Loucy (cell line): ENCODE measurements at regions not wholly inside any gene's neighbourhood (a gene's known extent, or its start where the extent isn't known, plus 50 kb on each side); places are given as distances from the start of the nearest gene placed in this dataset.

Experiments used
- H2AFZ ChIP-seq: fragments of 200-600 bp; sonication (generic); 2 replicates; pipeline ENCODE4 v1.6.0; 2016; ENCODE audit warnings: antibody characterized with exemption, mild to moderate bottlenecking, low read length, moderate library complexity
- H3F3A ChIP-seq: fragments of 200-600 bp; 2 replicates; pipeline ENCODE4 v1.6.0; 2016; ENCODE audit warnings: antibody characterized with exemption, low read depth, mild to moderate bottlenecking
- H3K27me3 ChIP-seq: fragments of 200-600 bp; sonication (generic); 2 replicates; pipeline ENCODE4 v1.6.1; 2014; ENCODE audit warnings: low read length, mild to moderate bottlenecking; ENCODE audit not compliant: insufficient read depth, poor library complexity, severe bottlenecking
- H3K36me3 ChIP-seq: fragments of 200-600 bp; sonication (generic); 2 replicates; pipeline ENCODE4 v1.6.1; 2016; ENCODE audit warnings: low read length; ENCODE audit not compliant: insufficient read depth
- H3K4me1 ChIP-seq: fragments of 200-600 bp; sonication (generic); 2 replicates; pipeline ENCODE4 v1.5.1; 2014; ENCODE audit warnings: low read length, mild to moderate bottlenecking; ENCODE audit not compliant: insufficient read depth, poor library complexity, severe bottlenecking
- H3K4me2 ChIP-seq: fragments of 200-600 bp; sonication (generic); 2 replicates; pipeline ENCODE4 v1.6.0; 2014; ENCODE audit warnings: antibody characterized with exemption, low read length, low read depth, mild to moderate bottlenecking; ENCODE audit not compliant: poor library complexity, severe bottlenecking
- H3K4me3 ChIP-seq: fragments of 200-600 bp; sonication (generic); 2 replicates; pipeline ENCODE4 v1.5.1; 2014; ENCODE audit warnings: low read length, mild to moderate bottlenecking, mixed read lengths; ENCODE audit not compliant: poor library complexity, severe bottlenecking
- H3K79me2 ChIP-seq: fragments of 200-600 bp; sonication (generic); 2 replicates; pipeline ENCODE4 v1.6.1; 2014; ENCODE audit warnings: low read length; ENCODE audit not compliant: insufficient read depth
- H3K9ac ChIP-seq: fragments of 200-600 bp; sonication (generic); 2 replicates; pipeline ENCODE4 v1.6.0; 2014; ENCODE audit warnings: mild to moderate bottlenecking, low read depth, low read length, moderate library complexity; ENCODE audit not compliant: poor library complexity, severe bottlenecking
- H3K9me2 ChIP-seq: fragments of 200-600 bp; sonication (generic); replicated peaks from 2 replicates; pipeline ENCODE4 v1.6.1; 2016; ENCODE audit warnings: low read depth, low read length, mixed read lengths
- H3K9me3 ChIP-seq: fragments of 200-600 bp; sonication (generic); 2 replicates; pipeline ENCODE4 v1.6.1; 2014; ENCODE audit warnings: mild to moderate bottlenecking, antibody characterized with exemption, low read length, low read depth; ENCODE audit not compliant: insufficient read depth
- H4K20me1 ChIP-seq: fragments of 200-600 bp; sonication (generic); 2 replicates; pipeline ENCODE4 v1.6.0; 2014; ENCODE audit warnings: antibody characterized with exemption, low read length, mild to moderate bottlenecking; ENCODE audit not compliant: insufficient read depth, poor library complexity, severe bottlenecking
- EZH2phosphoT487 ChIP-seq: fragments of 200-600 bp; IDR thresholded peaks from 2 replicates; pipeline ENCODE4 v1.6.1; 2018; ENCODE audit warnings: antibody characterized with exemption, mild to moderate bottlenecking, moderate library complexity, borderline replicate concordance
- TF ChIP-seq, protein P1 (sequence below): fragments of 200-600 bp; sonication (generic); conservative IDR thresholded peaks from 2 replicates; pipeline ENCODE4 v1.5.1; 2014; ENCODE audit warnings: mild to moderate bottlenecking, antibody characterized with exemption, low read length

DNA sequence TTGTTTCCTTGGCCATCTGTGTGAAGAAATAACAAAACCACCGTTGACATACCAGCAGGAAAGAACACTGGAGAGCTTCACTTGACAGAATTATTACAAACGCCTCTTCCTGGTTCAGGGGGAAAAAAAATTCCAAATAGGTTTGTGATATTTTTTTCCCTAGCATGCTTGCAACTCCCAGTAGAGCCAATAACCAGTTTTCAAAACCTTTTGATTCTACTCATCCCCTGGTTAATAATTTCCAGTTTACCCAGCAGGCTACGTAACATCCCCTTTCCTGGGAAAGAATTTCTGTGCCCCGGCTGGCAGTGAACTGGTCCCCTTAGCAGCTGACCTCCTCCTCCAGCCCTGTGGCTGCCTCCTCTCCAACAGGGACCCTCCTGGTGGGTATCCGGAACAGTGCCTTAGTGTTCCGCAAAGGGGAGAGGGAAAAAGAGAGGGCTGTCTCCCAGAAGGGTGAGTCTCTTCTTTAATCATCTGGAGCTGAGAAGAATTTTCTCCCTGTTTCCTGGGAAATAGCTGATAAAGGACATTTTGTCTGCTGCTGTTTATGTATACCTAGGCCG lies 72.8 kb upstream of the BOD1 start:
- Histone ChIP-seq H3K36me3 (no peaks in the 10 kb centered on the region), H3F3A (no peaks in the 10 kb centered on the region), H3K9ac (no peak overlapping the region), H3K79me2 (no peaks in the 10 kb centered on the region), H3K4me2 (no peak overlapping the region), H2AFZ (no peak overlapping the region), H3K9me3 (no peaks in the 10 kb centered on the region), H3K4me1 (no peaks in the 10 kb centered on the region), H3K9me2 (no peaks in the 10 kb centered on the region), H3K4me3 (no peak overlapping the region), H3K27me3 (no peaks in the 10 kb centered on the region), H4K20me1 (no peaks in the 10 kb centered on the region)
- TF ChIP-seq, protein P1, sequence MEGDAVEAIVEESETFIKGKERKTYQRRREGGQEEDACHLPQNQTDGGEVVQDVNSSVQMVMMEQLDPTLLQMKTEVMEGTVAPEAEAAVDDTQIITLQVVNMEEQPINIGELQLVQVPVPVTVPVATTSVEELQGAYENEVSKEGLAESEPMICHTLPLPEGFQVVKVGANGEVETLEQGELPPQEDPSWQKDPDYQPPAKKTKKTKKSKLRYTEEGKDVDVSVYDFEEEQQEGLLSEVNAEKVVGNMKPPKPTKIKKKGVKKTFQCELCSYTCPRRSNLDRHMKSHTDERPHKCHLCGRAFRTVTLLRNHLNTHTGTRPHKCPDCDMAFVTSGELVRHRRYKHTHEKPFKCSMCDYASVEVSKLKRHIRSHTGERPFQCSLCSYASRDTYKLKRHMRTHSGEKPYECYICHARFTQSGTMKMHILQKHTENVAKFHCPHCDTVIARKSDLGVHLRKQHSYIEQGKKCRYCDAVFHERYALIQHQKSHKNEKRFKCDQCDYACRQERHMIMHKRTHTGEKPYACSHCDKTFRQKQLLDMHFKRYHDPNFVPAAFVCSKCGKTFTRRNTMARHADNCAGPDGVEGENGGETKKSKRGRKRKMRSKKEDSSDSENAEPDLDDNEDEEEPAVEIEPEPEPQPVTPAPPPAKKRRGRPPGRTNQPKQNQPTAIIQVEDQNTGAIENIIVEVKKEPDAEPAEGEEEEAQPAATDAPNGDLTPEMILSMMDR = no peak
- TF ChIP-seq EZH2phosphoT487 = no peak

DNA sequence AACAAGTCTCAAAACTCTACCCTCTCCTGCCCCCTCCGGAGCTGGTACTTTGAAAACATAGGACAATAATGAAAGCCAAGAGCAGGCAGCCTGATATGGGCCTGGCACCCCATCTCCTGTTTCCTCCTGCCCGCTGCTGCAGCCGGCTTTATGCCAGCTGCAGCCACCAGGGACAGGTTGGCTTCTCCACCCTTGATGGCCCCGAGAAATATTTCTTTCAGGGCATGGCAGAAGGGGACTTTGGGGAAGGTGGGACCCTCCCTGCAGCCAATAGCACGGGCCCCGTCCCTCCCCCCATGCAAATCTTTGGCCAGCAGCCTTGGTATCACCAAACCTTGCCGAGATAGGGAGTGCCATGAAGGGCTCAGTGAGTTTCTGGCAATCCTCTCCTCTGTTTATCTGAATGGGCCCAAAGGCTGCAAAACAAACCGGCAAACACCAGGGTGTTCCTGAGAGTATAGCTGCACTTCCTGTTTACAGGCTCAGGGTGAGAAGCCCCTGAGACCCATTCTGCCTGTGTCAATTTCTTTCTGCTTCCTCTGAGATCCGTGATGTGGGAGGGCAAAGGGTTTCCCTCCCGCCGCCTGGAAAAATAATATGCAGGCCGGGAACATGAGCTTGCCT lies 73.4 kb upstream of the BOD1 start:
- Histone ChIP-seq H2AFZ (no peak overlapping the region), H3F3A (no peaks in the 10 kb centered on the region), H3K4me3 (no peak overlapping the region), H3K4me1 (no peaks in the 10 kb centered on the region), H3K27me3 (no peaks in the 10 kb centered on the region), H3K79me2 (no peaks in the 10 kb centered on the region), H3K9me3 (no peaks in the 10 kb centered on the region), H3K9ac (no peak overlapping the region), H4K20me1 (no peaks in the 10 kb centered on the region), H3K4me2 (no peak overlapping the region), H3K36me3 (no peaks in the 10 kb centered on the region), H3K9me2 (no peaks in the 10 kb centered on the region)
- TF ChIP-seq, protein P1 = no peak
- TF ChIP-seq EZH2phosphoT487 = no peak

DNA sequence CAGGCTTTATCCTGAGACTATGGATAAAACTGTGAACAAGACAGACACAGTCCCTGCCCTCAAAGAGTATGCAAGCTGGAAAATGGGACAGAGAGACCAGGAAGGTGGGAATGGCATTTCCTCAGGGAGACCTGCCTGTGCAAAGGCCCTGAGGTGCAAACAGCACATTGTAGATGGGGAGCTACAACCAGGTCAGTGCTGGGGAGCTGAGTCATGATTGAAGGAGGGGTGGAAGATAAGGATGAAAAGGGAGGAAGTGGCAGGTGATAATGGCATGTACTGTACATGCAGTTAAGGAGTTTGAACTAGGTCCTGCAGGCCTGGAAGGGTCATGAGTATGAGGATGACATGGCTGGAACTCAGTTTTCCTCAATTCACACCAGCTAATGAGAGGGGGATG lies 75.5 kb upstream of the BOD1 start:
- no peak overlapping the region for H3K4me3 ChIP-seq
- H3K27me3 ChIP-seq = no peaks in the 10 kb centered on the region
- H3K36me3 ChIP-seq = no peaks in the 10 kb centered on the region
- H3K79me2 ChIP-seq = no peaks in the 10 kb centered on the region
- H3K4me2 ChIP-seq = no peak overlapping the region
- TF ChIP-seq, protein P1 = no peak
- no peak for TF ChIP-seq EZH2phosphoT487
- H3K9me2 ChIP-seq = no peaks in the 10 kb centered on the region
- H3K9me3 ChIP-seq = no peaks in the 10 kb centered on the region
- H4K20me1 ChIP-seq = no peaks in the 10 kb centered on the region
- H2AFZ ChIP-seq = no peak overlapping the region
- no peaks in the 10 kb centered on the region for H3F3A ChIP-seq
- H3K4me1 ChIP-seq = no peaks in the 10 kb centered on the region
- H3K9ac ChIP-seq = no peak overlapping the region
